ENCODE measurements at regions not wholly inside any gene's neighbourhood (a gene's known extent, or its start where the extent isn't known, plus 50 kb on each side); places are given as distances from the start of the nearest gene placed in this dataset.

- DNase-seq (ENCODE audit: low read depth, low spot score) = no peak
- H3K27ac ChIP-seq = no peak overlapping the region
Measured at GRCh38 chr20:7716286-7716972, 223.8 kb downstream of the HAO1 start.

GRCh38 chr20:7722564-7722963 lies 217.7 kb downstream of the HAO1 start:
- peak overlapping the region; percentile 74 for H3K27ac ChIP-seq
- DNase-seq (ENCODE audit: low read depth, low spot score) = no peak

GRCh38 chr20:7723284-7723683 lies 217.0 kb downstream of the HAO1 start:
- H3K27ac ChIP-seq = peak overlapping the region; percentile 74
- peak; percentile 61 for DNase-seq (ENCODE audit: low read depth, low spot score)

GRCh38 chr20:7728338-7728737 lies 211.9 kb downstream of the HAO1 start:
- H3K27ac ChIP-seq = peak overlapping the region; percentile 9
- peak; percentile 36 for DNase-seq (ENCODE audit: low read depth, low spot score)

- DNase-seq (ENCODE audit: low read depth, low spot score) = no peak
- no peak overlapping the region for H3K27ac ChIP-seq
Measured at GRCh38 chr20:7734216-7734615, 206.0 kb downstream of the HAO1 start.

GRCh38 chr20:7736336-7736735 lies 203.9 kb downstream of the HAO1 start:
- peak overlapping the region; percentile 75 for H3K27ac ChIP-seq

GRCh38 chr20:7741866-7742265 lies 198.4 kb downstream of the HAO1 start:
- peak overlapping the region; percentile 47 for H3K27ac ChIP-seq
- DNase-seq (ENCODE audit: low read depth, low spot score) = no peak

More at GRCh38 chr20:7736336-7736735, 203.9 kb downstream of the HAO1 start:
- peak; percentile 41 for DNase-seq (ENCODE audit: low read depth, low spot score)

GRCh38 chr20:7742479-7742878 lies 197.8 kb downstream of the HAO1 start:
- peak overlapping the region; percentile 47 for H3K27ac ChIP-seq
- DNase-seq (ENCODE audit: low read depth, low spot score) = peak; percentile 18

- peak overlapping the region; percentile 33 for H3K27ac ChIP-seq
- DNase-seq (ENCODE audit: low read depth, low spot score) = peak; percentile 16
Measured at GRCh38 chr20:7744411-7744810, 195.8 kb downstream of the HAO1 start.

GRCh38 chr20:7748624-7749023 lies 191.6 kb downstream of the HAO1 start:
- no peak overlapping the region for H3K27ac ChIP-seq
- DNase-seq (ENCODE audit: low read depth, low spot score) = no peak

- H3K27ac ChIP-seq = no peak overlapping the region
- DNase-seq (ENCODE audit: low read depth, low spot score) = no peak
Measured at GRCh38 chr20:7754102-7754501, 186.2 kb downstream of the HAO1 start.

- H3K27ac ChIP-seq = no peak overlapping the region
- DNase-seq (ENCODE audit: low read depth, low spot score) = no peak
Measured at GRCh38 chr20:7758406-7758805, 181.9 kb downstream of the HAO1 start.

GRCh38 chr20:7760247-7761031 lies 179.8 kb downstream of the HAO1 start:
- no peak overlapping the region for H3K27ac ChIP-seq
- no peak for DNase-seq (ENCODE audit: low read depth, low spot score)

GRCh38 chr20:7765221-7765620 lies 175.0 kb downstream of the HAO1 start:
- DNase-seq (ENCODE audit: low read depth, low spot score) = no peak
- H3K27ac ChIP-seq = no peak overlapping the region

- peak overlapping the region; percentile 34 for H3K27ac ChIP-seq
- DNase-seq (ENCODE audit: low read depth, low spot score) = no peak
Measured at GRCh38 chr20:7770046-7770445, 170.2 kb downstream of the HAO1 start.

- DNase-seq (ENCODE audit: low read depth, low spot score) = no peak
- peak overlapping the region; percentile 34 for H3K27ac ChIP-seq
Measured at GRCh38 chr20:7770578-7770977, 169.7 kb downstream of the HAO1 start.

- H3K27ac ChIP-seq = peak overlapping the region; percentile 86
- DNase-seq (ENCODE audit: low read depth, low spot score) = peak; percentile 91
Measured at GRCh38 chr20:7772371-7772770, 167.9 kb downstream of the HAO1 start.

GRCh38 chr20:7773511-7773910 lies 166.7 kb downstream of the HAO1 start:
- no peak for DNase-seq (ENCODE audit: low read depth, low spot score)
- H3K27ac ChIP-seq = peak overlapping the region; percentile 86

- peak overlapping the region; percentile 86 for H3K27ac ChIP-seq
- no peak for DNase-seq (ENCODE audit: low read depth, low spot score)
Measured at GRCh38 chr20:7775072-7775471, 165.2 kb downstream of the HAO1 start.

- DNase-seq (ENCODE audit: low read depth, low spot score) = no peak
- H3K27ac ChIP-seq = no peak overlapping the region
Measured at GRCh38 chr20:7776148-7776547, 164.1 kb downstream of the HAO1 start.

GRCh38 chr20:7790189-7790588 lies 150.1 kb downstream of the HAO1 start:
- H3K27ac ChIP-seq = no peak overlapping the region
- no peak for DNase-seq (ENCODE audit: low read depth, low spot score)

Measured in epithelial cell of prostate (primary cell).